GM19438 (cell line): ENCODE measurements at regions not wholly inside any gene's neighbourhood (a gene's known extent, or its start where the extent isn't known, plus 50 kb on each side); places are given as distances from the start of the nearest gene placed in this dataset.
"Not testable (repeated sequence)": the region's sequence is repeated elsewhere in the genome, so short reads cannot be mapped to it uniquely, and the experiment has no call there.

Source experiments
- ATAC-seq: cut with Tn5 transposase; IDR thresholded peaks from one replicate; pipeline ENCODE4 v1.9.1; 2021; ENCODE audit warnings: low read depth; ENCODE audit not compliant: unreplicated experiment

DNA sequence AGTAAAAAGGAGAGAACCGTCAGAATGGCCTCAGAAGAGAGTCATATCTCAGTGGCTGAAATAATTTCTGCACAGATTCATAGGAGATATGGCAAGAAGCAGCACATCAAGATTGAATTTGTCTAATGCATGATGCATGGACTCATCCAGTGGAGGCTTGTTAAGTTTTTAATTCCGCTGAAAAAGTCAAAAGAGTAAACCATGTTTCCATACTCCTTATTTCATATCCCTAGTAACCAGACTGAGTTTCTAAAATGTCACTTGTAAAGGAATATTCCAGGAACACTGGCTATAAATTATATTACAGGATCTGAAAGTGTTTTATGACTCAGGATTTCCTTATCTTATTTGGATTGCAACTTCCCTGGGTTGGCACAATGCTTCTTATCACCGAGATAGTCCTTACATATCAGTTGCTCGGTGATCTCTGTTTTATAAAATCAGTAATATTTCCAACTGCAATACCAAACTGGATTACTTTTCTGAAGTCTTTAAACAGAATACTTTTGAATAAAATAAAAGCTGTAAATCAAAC, 180.2 kb upstream of the TSC22D1 start:
- ATAC-seq: no peak

- no peak for ATAC-seq
Measured at GRCh38 chr13:44755872-44756271, 179.7 kb upstream of the TSC22D1 start.

DNA sequence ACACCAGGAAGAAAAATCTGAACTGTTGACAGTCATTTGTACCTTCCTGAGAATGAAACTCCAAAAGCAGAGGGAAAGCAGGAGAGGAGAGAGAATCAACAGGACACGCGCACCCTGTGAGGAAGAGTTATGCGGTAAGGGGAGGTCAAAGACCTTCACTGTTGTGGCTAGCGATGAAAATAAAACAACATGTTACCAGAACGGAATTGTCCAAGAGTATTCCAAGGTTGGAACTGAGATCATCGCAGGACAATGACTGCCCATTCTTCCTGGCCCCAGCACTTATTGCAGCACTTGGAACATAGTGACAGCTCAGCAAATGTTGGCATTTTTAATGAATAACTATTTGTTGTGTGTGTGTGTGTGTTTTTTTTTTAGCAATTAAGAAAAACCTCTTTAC, 176.0 kb upstream of the TSC22D1 start:
- no peak for ATAC-seq

GRCh38 chr13:44750630-44751029, 174.5 kb upstream of the TSC22D1 start:
- no peak for ATAC-seq

GRCh38 chr13:44749906-44750305, 173.8 kb upstream of the TSC22D1 start:
- ATAC-seq: no peak

DNA sequence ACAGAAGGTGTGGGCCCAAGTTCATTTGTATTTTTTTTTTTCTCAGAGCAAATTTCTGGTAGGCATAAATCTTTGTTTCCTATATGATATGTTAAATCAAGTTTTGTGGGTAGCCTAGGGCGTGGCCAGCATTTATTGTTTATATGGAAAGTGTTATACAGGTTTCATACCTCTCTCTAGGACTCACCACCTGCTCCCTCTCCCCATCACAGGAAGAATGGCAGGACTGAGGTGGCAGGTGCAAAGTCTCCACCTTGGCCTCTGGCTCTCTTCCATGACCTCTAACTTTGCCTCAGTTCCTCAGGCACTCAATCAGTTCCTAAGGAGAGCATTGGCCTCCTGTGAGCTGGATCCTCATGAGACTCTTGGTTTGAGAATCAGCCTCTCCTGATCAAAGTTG, 172.3 kb upstream of the TSC22D1 start:
- ATAC-seq: no peak

DNA sequence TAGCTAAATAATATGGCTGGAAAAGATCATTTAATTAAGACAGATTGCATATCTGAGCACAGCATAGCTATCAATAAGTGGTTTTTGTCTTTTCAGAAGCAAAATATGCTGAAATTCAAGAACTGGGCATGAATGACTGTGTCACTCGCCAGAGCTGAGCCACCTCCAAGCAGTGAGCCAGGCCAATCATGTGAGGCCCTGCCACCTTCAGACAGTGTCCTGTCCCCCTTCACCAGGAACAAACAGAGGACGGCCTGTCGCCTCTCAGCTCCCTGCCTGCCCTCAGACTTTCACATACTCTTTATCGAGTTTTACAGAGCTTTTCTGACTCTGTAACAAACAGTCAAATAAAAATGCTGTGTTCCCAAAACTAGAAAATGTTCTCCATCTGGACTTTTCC, 171.0 kb upstream of the TSC22D1 start:
- no peak for ATAC-seq

GRCh38 chr13:44746690-44747089, 170.6 kb upstream of the TSC22D1 start:
- no peak for ATAC-seq

GRCh38 chr13:44744880-44745633, 168.9 kb upstream of the TSC22D1 start:
- no peak for ATAC-seq

DNA sequence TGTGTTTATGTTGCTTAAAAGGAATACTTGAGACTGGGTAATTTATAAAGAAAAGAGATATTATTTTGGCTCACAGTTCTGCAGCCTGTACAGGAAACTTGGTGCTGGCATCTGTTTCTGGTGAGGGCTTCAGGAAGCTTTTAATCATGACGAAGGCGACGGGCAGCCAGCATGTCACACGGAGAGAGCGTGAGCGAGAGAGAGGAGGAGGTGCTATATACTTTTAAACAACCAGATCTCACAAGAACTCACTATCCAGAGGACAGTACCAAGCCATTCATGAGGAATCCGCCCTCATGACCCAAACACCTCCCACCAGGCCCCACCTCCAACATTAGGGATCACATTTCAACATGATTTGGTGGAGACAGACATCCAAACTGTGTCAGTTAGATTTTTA, 163.4 kb upstream of the TSC22D1 start:
- ATAC-seq: no peak

DNA sequence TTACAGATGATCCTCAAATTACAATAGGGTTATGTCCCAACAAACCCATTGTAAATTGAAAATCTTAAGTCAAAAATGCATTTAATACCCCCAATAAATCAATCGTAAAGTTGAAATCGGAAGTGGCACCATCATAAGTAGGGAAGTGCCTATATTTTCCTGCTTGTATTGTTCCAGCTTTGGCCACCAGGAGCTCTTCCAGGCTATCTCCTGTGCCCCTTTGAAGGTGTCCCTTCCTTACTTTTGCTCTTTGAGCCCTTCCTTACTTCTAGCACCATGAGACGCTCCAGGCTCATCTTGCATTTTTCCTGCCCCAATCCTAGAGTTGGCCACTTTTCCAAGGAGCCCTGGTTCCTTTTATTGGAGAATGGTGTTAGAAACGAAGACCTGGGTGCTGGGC, 163.0 kb upstream of the TSC22D1 start:
- no peak for ATAC-seq

DNA sequence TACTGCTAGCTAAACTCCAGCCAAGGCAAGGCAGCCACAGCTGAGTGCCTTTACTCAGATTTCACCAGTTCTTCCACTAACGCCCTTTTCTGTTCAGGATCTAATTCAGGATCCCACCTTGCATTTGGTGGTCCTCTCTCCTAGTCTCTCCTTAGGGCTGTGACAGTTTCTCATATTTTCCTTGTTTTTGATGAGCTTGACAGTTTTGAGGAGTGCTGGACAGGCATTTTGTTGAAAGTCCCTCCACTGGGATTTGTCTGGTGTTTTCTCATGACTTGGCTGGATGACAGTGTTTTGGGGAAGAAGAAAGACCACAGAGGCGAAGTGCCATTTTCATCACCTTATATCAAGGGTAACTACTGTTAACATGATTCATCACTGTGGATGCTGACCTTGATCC, 162.3 kb upstream of the TSC22D1 start:
- no peak for ATAC-seq

GRCh38 chr13:44735806-44736205, 159.7 kb upstream of the TSC22D1 start:
- no peak for ATAC-seq

GRCh38 chr13:44734201-44734707, 158.1 kb upstream of the TSC22D1 start:
- no peak for ATAC-seq

DNA sequence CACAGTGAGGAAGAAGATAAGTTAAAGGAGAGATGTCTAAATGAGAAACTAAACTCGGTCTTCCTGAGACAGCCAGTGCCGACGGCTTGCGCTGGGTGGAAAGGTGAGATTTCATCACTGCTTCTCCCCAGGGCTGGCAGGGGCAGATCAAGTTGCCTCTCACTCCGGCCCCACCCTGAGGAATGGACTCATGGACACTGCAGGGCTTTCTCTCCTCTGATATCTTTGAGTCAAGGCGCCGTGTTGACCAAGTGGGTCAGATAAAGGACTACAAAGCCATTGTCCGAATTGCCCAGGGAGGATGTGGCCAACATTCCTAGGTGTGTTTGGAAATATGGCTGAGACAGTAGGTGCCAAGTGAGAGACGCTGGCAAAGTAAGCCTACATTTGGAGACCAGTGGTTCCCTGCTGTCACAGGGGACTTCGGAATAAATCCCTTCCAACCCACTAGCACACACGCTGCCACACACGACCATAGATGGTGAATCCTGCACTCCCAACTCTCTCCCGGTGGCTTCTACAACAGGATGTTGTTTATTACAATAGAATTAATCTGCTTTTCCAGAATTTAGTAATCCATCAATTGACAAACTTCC, 156.5 kb upstream of the TSC22D1 start:
- no peak for ATAC-seq

GRCh38 chr13:44730851-44731250, 154.7 kb upstream of the TSC22D1 start:
- ATAC-seq: no peak

- ATAC-seq: no peak
Measured at GRCh38 chr13:44730099-44730498, 154.0 kb upstream of the TSC22D1 start.

GRCh38 chr13:44727591-44727990, 151.5 kb upstream of the TSC22D1 start:
- ATAC-seq: not testable (repeated sequence)

GRCh38 chr13:44726778-44727177, 150.6 kb upstream of the TSC22D1 start:
- no peak for ATAC-seq

DNA sequence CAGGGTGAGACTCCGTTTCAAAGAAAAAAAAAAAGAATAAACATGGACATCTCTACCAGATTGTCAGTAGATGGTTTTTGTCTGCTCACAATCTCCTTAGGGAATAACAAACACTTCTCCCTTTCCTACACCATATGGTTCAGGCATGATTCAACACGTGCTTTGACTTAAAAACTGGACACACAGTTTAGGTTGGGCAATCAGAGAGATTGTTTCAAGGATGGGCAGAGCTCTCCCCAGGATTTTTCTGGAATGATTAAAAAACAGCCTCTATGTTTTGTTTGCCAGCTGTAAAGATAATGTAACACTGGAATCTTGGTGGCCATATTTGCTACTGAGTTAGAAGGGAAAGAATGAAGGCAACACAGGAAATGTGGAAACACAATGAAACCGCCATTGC, 150.1 kb upstream of the TSC22D1 start:
- ATAC-seq: no peak

DNA sequence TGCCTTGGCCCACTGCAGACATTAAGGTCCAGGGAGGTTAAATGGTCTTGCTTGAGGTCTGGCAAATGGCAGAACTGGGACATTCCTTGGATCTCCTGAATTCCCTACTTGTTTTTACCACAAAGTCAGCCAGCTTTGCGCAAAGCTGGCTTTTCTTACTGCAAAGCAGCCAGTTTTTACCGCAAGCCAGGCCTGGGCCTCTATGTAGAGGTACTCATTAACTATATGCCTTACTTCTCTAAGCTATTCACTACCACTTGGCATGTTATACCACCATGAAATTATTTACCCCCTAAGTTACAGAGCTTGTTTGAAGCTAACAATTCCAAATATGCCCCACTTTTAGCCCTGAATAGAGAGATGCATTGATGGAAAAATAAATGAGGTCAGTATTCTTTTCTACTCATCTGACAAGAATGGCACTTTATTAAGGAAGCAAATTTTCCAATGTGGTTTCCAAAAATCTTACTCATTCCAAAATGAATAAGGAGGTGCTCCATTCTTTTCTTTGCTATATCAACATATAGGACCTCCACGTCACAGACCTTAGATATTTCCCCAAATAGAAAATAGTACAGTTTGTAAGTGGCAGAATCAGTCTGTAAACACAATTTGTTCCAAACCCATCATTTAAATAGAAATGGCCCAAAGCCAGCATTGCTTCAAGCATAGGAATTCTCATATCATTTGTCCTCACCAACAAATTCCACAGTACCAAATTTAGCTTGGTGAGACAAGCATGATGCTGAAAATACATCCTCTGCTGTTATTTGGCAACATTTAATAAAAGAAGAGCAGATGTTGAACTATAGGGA, 143.9 kb upstream of the TSC22D1 start:
- ATAC-seq: no peak
